BJ (cell line): ENCODE measurements at regions not wholly inside any gene's neighbourhood (a gene's known extent, or its start where the extent isn't known, plus 50 kb on each side); places are given as distances from the start of the nearest gene placed in this dataset.

Experiments
- CTCF ChIA-PET: fragments of 350-600 bp; formaldehyde crosslinking; extraction: SDS; loops from one replicate; lab custom pipeline; 2021; ENCODE audit warnings: antibody characterized with exemption, inconsistent platforms; lab: Yijun Ruan, JAX
- POLR2A ChIA-PET: fragments of 300-600 bp; sonication (Branson Sonifier 250); formaldehyde crosslinking; extraction: SDS; loops from one replicate; lab custom pipeline; 2021; ENCODE audit warnings: antibody characterized with exemption; lab: Charles Lee
- DNase-seq: peaks from one replicate; pipeline ENCODE4 v3.0.0-alpha.2; 2011; ENCODE audit warnings: low read depth
- H3K27me3 ChIP-seq: 2 replicates; pipeline ENCODE4 v1.6.0; 2011; ENCODE audit warnings: low read length; ENCODE audit not compliant: control insufficient read depth, insufficient read depth
- H3K36me3 ChIP-seq: 2 replicates; pipeline ENCODE4 v1.5.1; 2011; ENCODE audit warnings: low read length; ENCODE audit not compliant: control insufficient read depth, insufficient read depth
- H3K4me3 ChIP-seq: 2 replicates; pipeline ENCODE4 v1.5.1; 2011; ENCODE audit warnings: low read depth, mild to moderate bottlenecking, control low read depth, low read length
- TF ChIP-seq, protein P1 (sequence below): IDR thresholded peaks from 2 replicates; pipeline ENCODE4 v1.5.1; 2011; ENCODE audit warnings: low read depth, mild to moderate bottlenecking, control low read depth, inconsistent platforms, low read length, moderate library complexity; ENCODE audit not compliant: insufficient read depth

GRCh38 chr3:89644716-89645115 is 537.3 kb downstream of the EPHA3 start:
- POLR2A ChIA-PET: no interaction called here
- CTCF ChIA-PET: no interaction called here
- H3K27me3 ChIP-seq: no peaks in the 10 kb centered on the region
- no peak for DNase-seq
- H3K36me3 ChIP-seq: no peaks in the 10 kb centered on the region
- H3K4me3 ChIP-seq: no peak overlapping the region
- TF ChIP-seq, protein P1, sequence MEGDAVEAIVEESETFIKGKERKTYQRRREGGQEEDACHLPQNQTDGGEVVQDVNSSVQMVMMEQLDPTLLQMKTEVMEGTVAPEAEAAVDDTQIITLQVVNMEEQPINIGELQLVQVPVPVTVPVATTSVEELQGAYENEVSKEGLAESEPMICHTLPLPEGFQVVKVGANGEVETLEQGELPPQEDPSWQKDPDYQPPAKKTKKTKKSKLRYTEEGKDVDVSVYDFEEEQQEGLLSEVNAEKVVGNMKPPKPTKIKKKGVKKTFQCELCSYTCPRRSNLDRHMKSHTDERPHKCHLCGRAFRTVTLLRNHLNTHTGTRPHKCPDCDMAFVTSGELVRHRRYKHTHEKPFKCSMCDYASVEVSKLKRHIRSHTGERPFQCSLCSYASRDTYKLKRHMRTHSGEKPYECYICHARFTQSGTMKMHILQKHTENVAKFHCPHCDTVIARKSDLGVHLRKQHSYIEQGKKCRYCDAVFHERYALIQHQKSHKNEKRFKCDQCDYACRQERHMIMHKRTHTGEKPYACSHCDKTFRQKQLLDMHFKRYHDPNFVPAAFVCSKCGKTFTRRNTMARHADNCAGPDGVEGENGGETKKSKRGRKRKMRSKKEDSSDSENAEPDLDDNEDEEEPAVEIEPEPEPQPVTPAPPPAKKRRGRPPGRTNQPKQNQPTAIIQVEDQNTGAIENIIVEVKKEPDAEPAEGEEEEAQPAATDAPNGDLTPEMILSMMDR: no peak

GRCh38 chr3:89649431-89649830 is 542.0 kb downstream of the EPHA3 start:
- CTCF ChIA-PET: no interaction called here
- H3K27me3 ChIP-seq: no peaks in the 10 kb centered on the region
- TF ChIP-seq, protein P1: no peak
- no peaks in the 10 kb centered on the region for H3K36me3 ChIP-seq
- POLR2A ChIA-PET: no interaction called here
- DNase-seq: no peak
- no peak overlapping the region for H3K4me3 ChIP-seq

GRCh38 chr3:89654031-89654430 is 546.6 kb downstream of the EPHA3 start:
- POLR2A ChIA-PET: no interaction called here
- no peaks in the 10 kb centered on the region for H3K36me3 ChIP-seq
- TF ChIP-seq, protein P1: no peak

GRCh38 chr3:89656388-89656787 is 549.0 kb downstream of the EPHA3 start:
- Histone ChIP-seq H3K4me3 (no peak overlapping the region), H3K27me3 (no peaks in the 10 kb centered on the region), H3K36me3 (no peaks in the 10 kb centered on the region)
- DNase-seq: no peak
- TF ChIP-seq, protein P1: no peak
- CTCF ChIA-PET: no interaction called here
- POLR2A ChIA-PET: no interaction called here

More at GRCh38 chr3:89654031-89654430, 546.6 kb downstream of the EPHA3 start:
- H3K27me3 ChIP-seq: no peaks in the 10 kb centered on the region
- CTCF ChIA-PET: no interaction called here
- no peak overlapping the region for H3K4me3 ChIP-seq
- DNase-seq: no peak

DNA sequence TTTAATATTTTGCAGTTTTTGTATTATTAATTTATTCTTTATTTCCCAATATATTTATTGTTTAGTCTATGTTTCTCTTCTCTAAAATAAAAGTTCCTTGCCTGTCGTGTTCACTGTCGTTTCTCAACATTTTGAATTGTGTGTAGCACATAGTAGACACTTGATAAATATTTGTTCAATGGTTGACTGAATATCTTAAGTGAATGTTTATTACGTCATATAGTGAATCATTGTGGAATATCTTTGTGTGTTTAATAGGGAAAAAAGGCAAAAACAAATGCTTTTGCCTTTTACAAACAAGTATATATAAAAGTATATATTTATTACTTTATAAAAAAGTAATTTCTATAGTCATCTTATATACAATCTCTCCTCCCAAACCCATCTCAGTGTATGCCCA is 572.3 kb downstream of the EPHA3 start:
- Histone ChIP-seq H3K27me3 (no peaks in the 10 kb centered on the region), H3K4me3 (no peak overlapping the region), H3K36me3 (no peaks in the 10 kb centered on the region)
- ChIA-PET POLR2A (no interaction called here), CTCF (no interaction called here)
- TF ChIP-seq, protein P1: no peak
- no peak for DNase-seq
